ENCODE measurements at regions not wholly inside any gene's neighbourhood (a gene's known extent, or its start where the extent isn't known, plus 50 kb on each side); places are given as distances from the start of the nearest gene placed in this dataset.

- TF ChIP-seq CTCF (IDR thresholded peaks at IDR 0.05; ENCODE audit: borderline replicate concordance, extremely low read depth, low read length, poor library complexity, severe bottlenecking) (no peak), EZH2 (IDR thresholded peaks at IDR 0.05; ENCODE audit: borderline replicate concordance, low read depth, low read length, severe bottlenecking) (no peak)
Observed at GRCh38 chr19:41500443-41500842, 57.5 kb downstream of the ERICH4 start.

All from DND-41 (cell line).